Osteoblast (primary cell): ENCODE measurements at regions not wholly inside any gene's neighbourhood (a gene's known extent, or its start where the extent isn't known, plus 50 kb on each side); places are given as distances from the start of the nearest gene placed in this dataset.

Experiments used
- DNase-seq: peaks from one replicate; pipeline ENCODE4 v3.0.0; 2011; ENCODE audit warnings: low spot score, mixed read lengths; ENCODE audit not compliant: insufficient read length; ENCODE audit errors: missing footprints
- H2AFZ ChIP-seq: 2 replicates; pipeline ENCODE4 v1.6.0; 2011; ENCODE audit warnings: mild to moderate bottlenecking, low read length
- H3K27ac ChIP-seq: 2 replicates; pipeline ENCODE4 v1.5.1; 2011; ENCODE audit warnings: mild to moderate bottlenecking, low read depth, low read length, moderate library complexity
- H3K27me3 ChIP-seq: 2 replicates; pipeline ENCODE4 v1.6.0; 2012; ENCODE audit warnings: mild to moderate bottlenecking, control low read depth, inconsistent platforms, low read length, moderate library complexity; ENCODE audit not compliant: insufficient read depth
- H3K36me3 ChIP-seq: 2 replicates; pipeline ENCODE4 v1.5.1; 2011; ENCODE audit warnings: mild to moderate bottlenecking, low read length, control low read depth, moderate library complexity; ENCODE audit not compliant: insufficient read depth
- H3K4me1 ChIP-seq: 2 replicates; pipeline ENCODE4 v1.5.1; 2011; ENCODE audit warnings: mild to moderate bottlenecking, low read length, control low read depth, moderate library complexity; ENCODE audit not compliant: insufficient read depth
- H3K4me2 ChIP-seq: 2 replicates; pipeline ENCODE4 v1.6.0; 2011; ENCODE audit warnings: mild to moderate bottlenecking, low read length; ENCODE audit not compliant: insufficient read depth
- H3K4me3 ChIP-seq: fragments of 200-600 bp; sonication (generic); 3 replicates; pipeline ENCODE4 v1.5.1; 2012; ENCODE audit warnings: mild to moderate bottlenecking, low read length, inconsistent platforms; ENCODE audit not compliant: insufficient read depth
- H3K79me2 ChIP-seq: 2 replicates; pipeline ENCODE4 v1.6.0; 2012; ENCODE audit warnings: mild to moderate bottlenecking, low read length, control low read depth, inconsistent platforms; ENCODE audit not compliant: insufficient read depth
- H3K9me3 ChIP-seq: 2 replicates; pipeline ENCODE4 v1.5.1; 2011; ENCODE audit warnings: low read depth, low read length, control low read depth
- H4K20me1 ChIP-seq: 2 replicates; pipeline ENCODE4 v1.6.0; 2012; ENCODE audit warnings: mild to moderate bottlenecking, low read length, control low read depth; ENCODE audit not compliant: insufficient read depth
- TF ChIP-seq, protein P1 (sequence below): IDR thresholded peaks from 2 replicates; pipeline ENCODE4 v1.5.1; 2011; ENCODE audit warnings: mild to moderate bottlenecking, low read depth, low read length, moderate library complexity; ENCODE audit errors: extremely low read depth

DNA sequence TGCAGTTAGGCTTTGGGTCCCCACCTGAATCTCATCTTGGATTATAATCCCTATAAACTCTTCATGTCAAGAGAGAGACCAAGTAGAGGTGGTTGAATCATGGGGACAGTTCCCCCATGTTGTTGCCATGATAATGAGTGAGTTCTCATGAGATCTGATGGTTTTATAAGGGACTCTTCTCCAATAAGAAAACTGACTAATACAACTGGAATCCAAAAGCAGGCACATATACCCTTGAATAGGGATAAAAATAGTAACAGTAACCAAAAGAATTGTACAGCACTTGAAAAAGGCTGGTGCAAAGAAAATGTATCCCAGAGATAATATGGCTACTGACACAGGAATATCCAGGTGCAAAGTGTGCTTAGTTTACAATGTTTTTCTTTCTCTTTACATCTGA lies 351.5 kb upstream of the MAD2L1 start:
- Histone ChIP-seq H4K20me1 (no peaks in the 10 kb centered on the region), H3K4me3 (no peak overlapping the region), H3K36me3 (no peaks in the 10 kb centered on the region), H3K27ac (no peak overlapping the region), H3K27me3 (no peaks in the 10 kb centered on the region), H2AFZ (no peak overlapping the region), H3K79me2 (no peaks in the 10 kb centered on the region), H3K4me2 (no peak overlapping the region), H3K4me1 (no peaks in the 10 kb centered on the region), H3K9me3 (no peaks in the 10 kb centered on the region)
- DNase-seq = no peak
- TF ChIP-seq, protein P1, sequence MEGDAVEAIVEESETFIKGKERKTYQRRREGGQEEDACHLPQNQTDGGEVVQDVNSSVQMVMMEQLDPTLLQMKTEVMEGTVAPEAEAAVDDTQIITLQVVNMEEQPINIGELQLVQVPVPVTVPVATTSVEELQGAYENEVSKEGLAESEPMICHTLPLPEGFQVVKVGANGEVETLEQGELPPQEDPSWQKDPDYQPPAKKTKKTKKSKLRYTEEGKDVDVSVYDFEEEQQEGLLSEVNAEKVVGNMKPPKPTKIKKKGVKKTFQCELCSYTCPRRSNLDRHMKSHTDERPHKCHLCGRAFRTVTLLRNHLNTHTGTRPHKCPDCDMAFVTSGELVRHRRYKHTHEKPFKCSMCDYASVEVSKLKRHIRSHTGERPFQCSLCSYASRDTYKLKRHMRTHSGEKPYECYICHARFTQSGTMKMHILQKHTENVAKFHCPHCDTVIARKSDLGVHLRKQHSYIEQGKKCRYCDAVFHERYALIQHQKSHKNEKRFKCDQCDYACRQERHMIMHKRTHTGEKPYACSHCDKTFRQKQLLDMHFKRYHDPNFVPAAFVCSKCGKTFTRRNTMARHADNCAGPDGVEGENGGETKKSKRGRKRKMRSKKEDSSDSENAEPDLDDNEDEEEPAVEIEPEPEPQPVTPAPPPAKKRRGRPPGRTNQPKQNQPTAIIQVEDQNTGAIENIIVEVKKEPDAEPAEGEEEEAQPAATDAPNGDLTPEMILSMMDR = no peak

DNA sequence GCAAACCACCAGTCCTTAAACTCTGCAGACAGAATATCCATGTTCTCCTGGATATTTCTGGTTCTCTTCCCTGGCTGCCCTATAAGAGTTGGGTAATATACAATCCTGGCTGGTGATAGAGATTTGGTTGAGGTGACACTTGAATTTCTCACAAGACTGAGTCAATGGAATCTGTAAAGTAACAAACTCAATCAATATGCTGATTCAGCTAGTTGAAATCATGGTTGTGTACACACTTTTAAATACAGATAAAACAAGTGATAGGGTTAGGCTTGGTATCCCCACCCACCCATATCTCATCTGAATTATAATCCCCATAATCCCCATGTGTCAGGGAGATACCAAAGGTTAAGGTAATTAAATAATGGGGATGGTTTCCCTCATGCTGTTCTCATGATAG lies 349.2 kb upstream of the MAD2L1 start:
- H3K4me3 ChIP-seq = no peak overlapping the region
- no peak for DNase-seq
- H3K27me3 ChIP-seq = no peaks in the 10 kb centered on the region
- H3K4me2 ChIP-seq = no peak overlapping the region
- no peaks in the 10 kb centered on the region for H3K9me3 ChIP-seq
- H4K20me1 ChIP-seq = no peaks in the 10 kb centered on the region
- H2AFZ ChIP-seq = no peak overlapping the region
- no peaks in the 10 kb centered on the region for H3K4me1 ChIP-seq
- H3K36me3 ChIP-seq = no peaks in the 10 kb centered on the region
- no peaks in the 10 kb centered on the region for H3K79me2 ChIP-seq
- TF ChIP-seq, protein P1 = no peak
- H3K27ac ChIP-seq = no peak overlapping the region

DNA sequence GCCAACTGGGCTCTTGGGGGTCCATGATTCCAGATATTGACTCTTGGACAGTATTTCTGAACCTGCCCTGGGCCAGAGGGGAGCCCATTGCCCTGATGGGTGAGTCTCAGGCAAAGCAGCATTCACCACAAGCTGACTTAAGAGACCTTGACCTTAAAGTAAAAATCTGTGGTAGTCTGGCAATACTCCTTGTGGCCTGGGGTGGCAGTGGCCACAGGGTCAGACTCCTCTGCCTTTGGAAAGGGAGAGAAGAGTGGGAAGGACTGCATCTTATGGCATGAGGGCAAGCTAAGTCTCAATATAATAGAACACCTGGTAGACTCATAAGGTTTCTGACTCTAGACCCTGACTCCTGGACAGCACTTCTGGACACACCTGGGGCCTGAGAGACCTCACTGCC lies 340.3 kb upstream of the MAD2L1 start:
- Histone ChIP-seq H3K36me3 (no peaks in the 10 kb centered on the region), H2AFZ (no peak overlapping the region), H3K27ac (no peak overlapping the region), H3K4me2 (no peak overlapping the region), H3K4me3 (no peak overlapping the region), H4K20me1 (no peaks in the 10 kb centered on the region), H3K9me3 (no peaks in the 10 kb centered on the region), H3K27me3 (no peaks in the 10 kb centered on the region), H3K79me2 (no peaks in the 10 kb centered on the region), H3K4me1 (no peaks in the 10 kb centered on the region)
- no peak for DNase-seq
- TF ChIP-seq, protein P1 = no peak

DNA sequence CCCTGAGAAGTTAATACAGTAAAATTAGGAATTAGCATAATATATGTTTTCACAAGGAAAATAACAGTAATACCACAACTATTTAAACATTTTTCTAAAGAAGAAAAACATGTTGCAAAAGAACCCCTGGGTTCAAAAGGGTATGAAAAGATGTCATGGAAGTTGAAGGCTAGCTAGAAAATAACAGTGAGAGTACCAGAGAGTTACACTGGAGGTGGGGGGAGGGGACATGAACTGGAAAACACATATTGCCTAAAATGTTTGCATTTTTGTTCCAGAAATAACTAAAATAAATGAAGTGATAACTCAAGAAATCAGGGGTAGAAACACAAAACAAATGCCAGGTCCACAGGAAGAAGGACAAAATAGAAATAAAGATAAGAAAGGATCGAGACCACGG lies 336.6 kb upstream of the MAD2L1 start:
- no peak for DNase-seq
- no peaks in the 10 kb centered on the region for H3K27me3 ChIP-seq

More for the DNA sequence above, 336.6 kb upstream of the MAD2L1 start:
- H3K36me3 ChIP-seq = no peaks in the 10 kb centered on the region
- no peak overlapping the region for H3K27ac ChIP-seq
- H3K9me3 ChIP-seq = no peaks in the 10 kb centered on the region
- no peaks in the 10 kb centered on the region for H3K4me1 ChIP-seq
- no peak overlapping the region for H2AFZ ChIP-seq
- no peak overlapping the region for H3K4me2 ChIP-seq
- no peaks in the 10 kb centered on the region for H4K20me1 ChIP-seq
- H3K4me3 ChIP-seq = no peak overlapping the region
- TF ChIP-seq, protein P1 = no peak
- H3K79me2 ChIP-seq = no peaks in the 10 kb centered on the region
